GM21360 (cell line): ENCODE measurements at regions not wholly inside any gene's neighbourhood (a gene's known extent, or its start where the extent isn't known, plus 50 kb on each side); places are given as distances from the start of the nearest gene placed in this dataset.
"Not testable (repeated sequence)": the region's sequence is repeated elsewhere in the genome, so short reads cannot be mapped to it uniquely, and the experiment has no call there.

Experiments
- ATAC-seq: cut with Tn5 transposase; IDR thresholded peaks from one replicate; pipeline ENCODE4 v1.9.1; 2021; ENCODE audit warnings: mild to moderate bottlenecking, moderate library complexity; ENCODE audit not compliant: unreplicated experiment

- no peak for ATAC-seq
These were observed 308.0 kb upstream of the ATP11B start for GRCh38 chr3:182485301-182485700.

GRCh38 chr3:182486463-182486862 lies 306.8 kb upstream of the ATP11B start:
- no peak for ATAC-seq

DNA sequence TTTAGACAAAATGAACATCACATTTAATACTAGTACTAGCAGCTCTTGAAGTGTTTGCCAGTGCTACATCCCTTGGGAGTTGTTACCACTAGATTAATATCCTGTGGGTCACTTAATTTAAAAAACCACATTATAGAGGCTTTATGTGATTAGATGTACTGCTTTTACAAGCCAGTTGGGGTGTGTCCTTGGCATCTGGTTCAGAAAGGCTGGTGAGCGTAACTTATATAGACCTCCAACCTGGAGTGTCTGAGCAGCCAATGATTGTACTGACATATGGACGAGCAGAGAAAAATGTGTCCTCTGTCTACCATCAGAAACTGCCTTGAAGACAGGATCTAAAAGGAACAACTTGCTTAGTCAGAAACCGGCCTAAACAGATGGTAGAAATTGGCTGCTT lies 306.2 kb upstream of the ATP11B start:
- ATAC-seq: no peak

DNA sequence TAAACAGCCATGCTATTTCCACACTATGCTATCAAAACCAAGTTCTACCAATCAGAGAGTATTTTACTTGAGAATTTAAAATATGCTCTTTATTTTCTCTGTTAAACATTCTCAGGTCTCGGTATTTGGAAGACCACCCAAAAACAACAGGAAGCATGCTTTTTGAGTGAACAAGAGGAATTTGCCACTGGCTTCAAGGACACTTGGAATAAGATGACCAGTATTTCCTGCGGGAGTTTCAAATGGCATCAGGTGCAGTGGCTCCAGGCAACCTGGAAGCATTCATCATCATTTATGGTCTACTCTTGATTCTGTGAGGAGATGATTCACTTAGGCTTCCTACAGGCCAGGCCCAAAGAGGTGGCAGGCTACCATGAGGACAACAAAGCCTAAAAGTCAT lies 305.7 kb upstream of the ATP11B start:
- ATAC-seq: no peak

GRCh38 chr3:182490596-182491491 lies 302.5 kb upstream of the ATP11B start:
- ATAC-seq: no peak

GRCh38 chr3:182491577-182491976 lies 301.7 kb upstream of the ATP11B start:
- no peak for ATAC-seq

DNA sequence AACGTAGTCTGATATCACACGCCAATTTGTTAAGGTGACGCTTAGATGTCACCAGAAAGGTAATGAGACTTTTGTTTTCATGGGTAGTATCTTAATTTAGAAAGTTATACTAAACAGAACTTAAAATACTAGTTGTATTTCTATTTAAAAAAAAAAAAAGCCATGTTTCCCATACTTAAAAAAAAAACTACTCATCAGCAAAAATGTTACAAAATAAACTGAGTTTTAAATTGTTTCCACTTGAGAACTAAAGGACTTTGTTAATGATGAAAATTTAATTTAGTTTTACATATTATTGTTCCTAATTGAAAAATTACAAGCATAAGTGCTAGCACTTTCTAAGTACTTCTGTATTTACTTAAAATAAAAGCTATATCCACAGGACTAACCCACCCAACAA lies 300.8 kb upstream of the ATP11B start:
- no peak for ATAC-seq

DNA sequence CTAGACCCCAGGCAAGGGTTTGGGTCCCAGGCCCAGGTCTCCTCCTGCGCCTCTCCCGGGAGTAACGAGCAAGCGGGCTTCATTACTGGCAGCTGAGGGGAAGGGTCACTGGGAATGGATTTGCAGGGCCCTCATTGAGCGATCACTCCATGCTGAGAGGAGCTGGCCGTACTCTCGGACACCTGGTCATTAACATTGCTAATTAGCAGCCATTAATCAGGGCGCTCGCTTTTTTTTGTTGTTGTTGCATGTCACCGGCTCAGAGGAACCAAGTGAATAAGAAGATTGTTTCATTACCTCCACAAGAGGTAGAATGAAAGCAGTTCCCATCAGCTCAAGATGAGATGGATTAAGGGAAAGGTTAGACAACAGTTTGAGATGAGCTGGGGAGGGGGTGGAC lies 293.0 kb upstream of the ATP11B start:
- ATAC-seq: no peak

DNA sequence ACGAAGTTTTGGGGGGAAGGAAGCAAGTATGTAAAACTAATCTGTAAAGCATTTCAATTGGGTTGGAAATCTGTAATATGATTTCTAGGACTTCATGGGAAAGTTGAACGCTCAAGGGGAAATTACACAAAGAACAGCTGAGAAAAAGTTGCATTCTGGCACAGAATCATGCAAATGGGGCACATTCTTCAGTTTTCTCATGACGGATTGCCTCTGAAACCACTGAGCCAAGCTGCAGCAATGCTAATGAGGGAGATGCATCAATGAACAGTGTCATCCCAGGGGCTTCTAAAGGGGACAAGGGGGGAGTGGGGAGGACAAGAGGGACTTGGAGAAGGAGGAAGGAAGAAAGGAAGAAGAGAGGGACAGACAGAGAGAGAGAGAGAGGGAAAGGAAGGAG lies 291.4 kb upstream of the ATP11B start:
- ATAC-seq: no peak

GRCh38 chr3:182503401-182503800 lies 289.9 kb upstream of the ATP11B start:
- ATAC-seq: no peak

GRCh38 chr3:182508919-182509711 lies 284.2 kb upstream of the ATP11B start:
- no peak for ATAC-seq

GRCh38 chr3:182509844-182510460 lies 283.4 kb upstream of the ATP11B start:
- ATAC-seq: peak; percentile 64

GRCh38 chr3:182514236-182514964 lies 278.9 kb upstream of the ATP11B start:
- ATAC-seq: no peak

- ATAC-seq: no peak
These were observed 276.5 kb upstream of the ATP11B start for GRCh38 chr3:182516597-182517336.

DNA sequence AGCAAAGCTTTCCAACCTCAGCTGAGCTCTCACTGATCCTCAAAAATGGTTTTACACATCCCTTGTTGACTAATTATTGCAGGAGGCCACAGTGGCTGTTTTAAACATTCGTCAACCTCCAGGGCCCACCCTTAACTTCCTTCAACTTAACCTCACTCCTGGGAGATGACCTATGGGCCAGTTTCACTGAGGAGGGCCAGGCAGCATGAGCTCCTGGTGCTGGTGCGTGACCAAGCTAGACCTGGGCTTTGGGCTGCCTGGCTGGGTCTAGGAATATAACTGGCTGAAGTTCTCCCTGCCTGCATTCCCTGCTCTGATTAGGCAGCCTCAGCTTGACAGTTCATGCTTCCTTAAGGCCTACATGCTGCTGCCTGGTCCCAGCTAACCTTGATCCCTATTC lies 273.7 kb upstream of the ATP11B start:
- ATAC-seq: no peak

GRCh38 chr3:182521339-182521738 lies 272.0 kb upstream of the ATP11B start:
- ATAC-seq: peak; percentile 85

- ATAC-seq: not testable (repeated sequence)
These were observed 269.9 kb upstream of the ATP11B start for GRCh38 chr3:182523424-182523823.

DNA sequence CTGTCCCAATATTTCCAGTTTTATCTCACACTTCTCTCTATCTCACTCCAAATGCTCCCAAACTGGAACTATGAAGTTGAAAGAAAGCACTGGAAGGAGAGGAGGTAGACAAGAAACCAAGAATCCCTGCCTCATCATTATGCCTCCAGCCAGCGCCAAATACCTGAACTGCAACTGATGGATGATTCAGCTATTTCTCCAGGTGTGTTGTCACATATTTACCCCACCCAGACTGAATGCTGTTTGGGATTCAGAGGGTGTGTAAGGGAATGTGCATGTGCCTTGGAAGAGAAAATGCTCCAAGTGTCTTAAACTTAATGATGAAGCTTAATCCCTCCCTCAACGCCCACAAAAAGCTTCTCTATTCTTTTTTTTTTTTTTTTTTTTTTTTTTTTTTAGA lies 269.5 kb upstream of the ATP11B start:
- ATAC-seq: no peak

DNA sequence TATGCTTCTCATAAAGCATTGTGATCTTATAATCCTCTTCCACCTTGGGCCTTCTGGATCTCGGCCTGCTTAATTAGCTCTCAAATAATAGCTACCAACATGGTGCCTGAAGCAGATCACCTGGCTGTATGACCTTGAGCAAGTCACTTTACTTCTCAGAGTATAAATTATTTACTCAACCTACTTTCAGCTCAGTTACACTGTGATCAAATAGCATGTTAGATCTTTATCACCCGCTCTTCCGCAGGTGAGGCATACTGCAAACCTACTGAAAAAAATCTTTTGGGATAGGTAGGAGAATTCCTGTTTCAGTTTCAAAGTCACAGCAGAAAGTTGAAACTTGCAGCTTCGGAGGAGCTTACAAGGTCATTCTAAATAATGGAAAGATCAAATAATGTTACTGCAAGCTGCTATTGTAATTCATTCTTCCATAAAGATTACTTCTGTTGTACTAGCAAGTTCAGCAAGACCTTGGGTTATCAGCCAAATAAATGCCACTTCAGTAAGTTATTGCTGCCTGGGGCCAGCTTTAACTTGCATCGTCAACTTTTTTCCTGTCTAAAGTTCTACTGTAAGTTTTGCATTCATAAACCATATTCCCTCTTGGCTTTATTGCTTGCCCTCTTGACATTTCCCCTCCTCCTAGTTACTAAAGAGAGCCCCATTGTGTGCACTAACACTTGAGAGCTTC lies 268.4 kb upstream of the ATP11B start:
- no peak for ATAC-seq
